PC-9 (cell line): ENCODE measurements at regions not wholly inside any gene's neighbourhood (a gene's known extent, or its start where the extent isn't known, plus 50 kb on each side); places are given as distances from the start of the nearest gene placed in this dataset.

Experiments
- BruUV-seq: library from RNA; stranded (reverse); fragments of 400-500 nt; replicated peaks from 2 replicates; lab custom pipeline; 2021; lab: Mats Ljungman, UMichigan
- CTCF ChIA-PET: fragments of 300-600 bp; sonication (Branson Sonifier 250); formaldehyde crosslinking; loops from one replicate; lab custom pipeline; 2022; ENCODE audit warnings: antibody characterized with exemption; lab: Charles Lee
- POLR2A ChIA-PET: fragments of 300-600 bp; sonication (Branson Sonifier 250); formaldehyde crosslinking; loops from one replicate; lab custom pipeline; 2022; ENCODE audit warnings: antibody characterized with exemption; ENCODE audit not compliant: unreplicated experiment; lab: Charles Lee
- DNase-seq, 2 experiments: peaks; one replicate each; pipeline versions ENCODE4 v3.0.0 to v3.0.0-alpha.2; 2015 to 2022; ENCODE audit warnings: mixed read lengths in 1 of 2
- H2AFZ ChIP-seq: fragments of 200-600 bp; sonication (generic); 2 replicates; pipeline ENCODE4 v1.8.1; 2017; ENCODE audit warnings: antibody characterized with exemption
- H3F3A ChIP-seq: fragments of 200-600 bp; sonication (generic); 2 replicates; pipeline ENCODE4 v1.8.1; 2017; ENCODE audit warnings: antibody characterized with exemption, mild to moderate bottlenecking, low read depth; ENCODE audit not compliant: insufficient read depth
- H3K27ac ChIP-seq: fragments of 200-600 bp; sonication (generic); 2 replicates; pipeline ENCODE4 v1.6.1; 2016; ENCODE audit warnings: mixed run types
- H3K27me3 ChIP-seq: fragments of 200-600 bp; sonication (generic); 2 replicates; pipeline ENCODE4 v1.6.1; 2016; ENCODE audit warnings: low read depth, mixed run types; ENCODE audit not compliant: insufficient read depth
- H3K36me3 ChIP-seq: fragments of 200-600 bp; sonication (generic); 2 replicates; pipeline ENCODE4 v1.6.1; 2016; ENCODE audit warnings: low read depth, mixed run types
- H3K4me1 ChIP-seq: fragments of 200-600 bp; sonication (generic); replicated peaks from 2 replicates; pipeline ENCODE4 v1.6.1; 2016; ENCODE audit warnings: mixed run types; ENCODE audit not compliant: insufficient read depth
- H3K4me2 ChIP-seq: fragments of 200-600 bp; sonication (generic); 2 replicates; pipeline ENCODE4 v1.6.1; 2017; ENCODE audit warnings: mixed run types
- H3K4me3 ChIP-seq: fragments of 200-600 bp; sonication (generic); 2 replicates; pipeline ENCODE4 v1.6.1; 2016; ENCODE audit warnings: mixed run types
- H3K79me2 ChIP-seq: fragments of 200-600 bp; sonication (generic); 2 replicates; pipeline ENCODE4 v1.6.1; 2017; ENCODE audit warnings: low read depth, mixed run types
- H3K9me2 ChIP-seq: fragments of 200-600 bp; sonication (generic); 2 replicates; pipeline ENCODE4 v1.8.1; 2017; ENCODE audit warnings: mild to moderate bottlenecking; ENCODE audit not compliant: insufficient read depth
- H3K9me3 ChIP-seq: fragments of 200-600 bp; sonication (generic); 2 replicates; pipeline ENCODE4 v1.8.1; 2016; ENCODE audit warnings: low read depth; ENCODE audit not compliant: insufficient read depth
- H4K20me1 ChIP-seq: fragments of 200-600 bp; sonication (generic); 2 replicates; pipeline ENCODE4 v1.8.1; 2017; ENCODE audit not compliant: insufficient read depth
- EZH2 ChIP-seq: fragments of 200-600 bp; sonication (generic); IDR thresholded peaks from 2 replicates; pipeline ENCODE4 v1.8.0; 2017; ENCODE audit warnings: antibody characterized with exemption, low read depth
- intact Hi-C: fragments of 100-400 bp; cut with micrococcal nuclease; formaldehyde crosslinking; loops from one replicate; pipeline ENCODE4 v1.10.0; 2022; ENCODE audit not compliant: unreplicated experiment
- TF ChIP-seq, protein P1 (sequence below): fragments of 200-600 bp; sonication (generic); conservative IDR thresholded peaks from 2 replicates; pipeline ENCODE4 v1.6.1; 2017; ENCODE audit warnings: mixed run types, antibody characterized with exemption, mild to moderate bottlenecking, moderate library complexity

DNA sequence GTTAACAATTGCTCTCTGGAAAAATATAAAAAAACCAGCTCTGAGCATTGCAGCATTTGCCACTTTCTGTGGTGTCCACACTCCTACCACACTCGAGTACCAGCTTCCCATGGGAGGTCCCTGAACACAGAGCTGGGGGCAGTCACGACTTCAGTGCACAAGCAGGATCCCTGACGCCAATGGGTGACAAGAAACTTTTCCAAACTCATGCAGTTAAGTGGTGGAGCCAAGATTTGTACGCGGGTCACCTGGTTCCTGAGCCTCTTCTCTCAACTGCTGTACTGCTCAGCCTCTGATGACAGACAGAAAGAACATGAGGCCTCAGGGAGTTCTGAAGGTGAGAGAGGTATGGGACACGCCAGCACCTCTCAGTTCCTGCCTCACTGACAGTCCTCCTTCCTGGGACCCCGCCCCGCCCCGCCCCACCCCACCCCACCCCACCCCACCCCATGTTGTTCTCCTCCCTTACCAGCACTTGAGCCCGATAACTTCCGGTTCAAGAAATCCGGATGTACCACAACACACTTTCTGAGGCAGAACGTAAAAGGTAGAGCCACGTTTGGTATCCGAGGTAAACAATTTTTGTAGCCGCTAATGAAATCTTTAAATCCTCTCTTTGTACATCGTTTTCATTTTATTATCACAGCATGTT is 287.6 kb downstream of the MYCN start:
- TF ChIP-seq, protein P1, sequence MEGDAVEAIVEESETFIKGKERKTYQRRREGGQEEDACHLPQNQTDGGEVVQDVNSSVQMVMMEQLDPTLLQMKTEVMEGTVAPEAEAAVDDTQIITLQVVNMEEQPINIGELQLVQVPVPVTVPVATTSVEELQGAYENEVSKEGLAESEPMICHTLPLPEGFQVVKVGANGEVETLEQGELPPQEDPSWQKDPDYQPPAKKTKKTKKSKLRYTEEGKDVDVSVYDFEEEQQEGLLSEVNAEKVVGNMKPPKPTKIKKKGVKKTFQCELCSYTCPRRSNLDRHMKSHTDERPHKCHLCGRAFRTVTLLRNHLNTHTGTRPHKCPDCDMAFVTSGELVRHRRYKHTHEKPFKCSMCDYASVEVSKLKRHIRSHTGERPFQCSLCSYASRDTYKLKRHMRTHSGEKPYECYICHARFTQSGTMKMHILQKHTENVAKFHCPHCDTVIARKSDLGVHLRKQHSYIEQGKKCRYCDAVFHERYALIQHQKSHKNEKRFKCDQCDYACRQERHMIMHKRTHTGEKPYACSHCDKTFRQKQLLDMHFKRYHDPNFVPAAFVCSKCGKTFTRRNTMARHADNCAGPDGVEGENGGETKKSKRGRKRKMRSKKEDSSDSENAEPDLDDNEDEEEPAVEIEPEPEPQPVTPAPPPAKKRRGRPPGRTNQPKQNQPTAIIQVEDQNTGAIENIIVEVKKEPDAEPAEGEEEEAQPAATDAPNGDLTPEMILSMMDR = no peak
- no peak for TF ChIP-seq EZH2
- H3K4me2 ChIP-seq = no peak overlapping the region
- H3K4me1 ChIP-seq = no peaks in the 10 kb centered on the region
- no peaks in the 10 kb centered on the region for H3K36me3 ChIP-seq
- peaks cover 34% of the 10 kb centered on the region for H3K27me3 ChIP-seq
- POLR2A ChIA-PET = no interaction called here
- no peaks in the 10 kb centered on the region for H3K79me2 ChIP-seq
- no TSS peak for BruUV-seq
- H3K9me2 ChIP-seq = no peaks in the 10 kb centered on the region
- no peak for DNase-seq
- H3K27ac ChIP-seq = no peak overlapping the region
- no peak overlapping the region for H3K4me3 ChIP-seq
- no peaks in the 10 kb centered on the region for H3K9me3 ChIP-seq
- no peaks in the 10 kb centered on the region for H4K20me1 ChIP-seq
- H3F3A ChIP-seq = no peaks in the 10 kb centered on the region
- intact Hi-C loops = no loop called here
- CTCF ChIA-PET = no interaction called here
- no peak overlapping the region for H2AFZ ChIP-seq

DNA sequence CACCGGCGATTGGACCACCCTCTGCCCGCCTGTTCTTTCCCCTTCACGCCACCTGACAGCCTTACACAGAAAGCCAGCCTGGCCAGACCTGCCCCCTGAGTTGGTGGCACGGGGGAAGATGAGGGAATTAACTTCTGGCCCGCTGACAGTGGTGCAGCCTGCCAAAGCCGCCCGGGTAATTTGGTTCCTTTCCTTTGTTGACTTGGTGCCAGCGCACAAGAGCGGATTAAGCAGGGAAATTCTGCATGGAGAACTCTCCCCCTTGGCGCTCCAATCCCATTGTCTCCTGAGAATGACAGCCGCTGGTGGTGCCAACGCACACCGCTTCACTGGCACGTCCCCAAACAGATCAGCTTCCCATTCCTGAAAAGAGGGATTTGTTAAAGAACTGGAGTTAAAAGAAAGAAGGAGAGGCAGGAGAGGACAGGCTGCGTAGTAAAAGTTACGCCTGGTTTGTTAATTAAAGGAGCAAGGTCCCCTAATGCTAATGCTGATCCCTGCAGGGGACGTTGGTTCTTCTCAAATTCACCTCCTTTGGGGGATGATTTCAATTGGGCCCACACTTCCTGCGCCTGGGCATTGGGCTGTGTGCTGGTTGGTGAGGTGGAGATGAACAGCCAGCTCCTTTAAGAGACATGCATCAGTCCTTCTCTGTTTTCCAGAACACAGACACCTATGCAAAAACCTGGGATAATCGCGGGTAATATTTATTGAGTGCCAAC is 286.8 kb downstream of the MYCN start:
- no peak overlapping the region for H3K27ac ChIP-seq
- no peaks in the 10 kb centered on the region for H3K4me1 ChIP-seq
- H3K27me3 ChIP-seq = peaks cover 42% of the 10 kb centered on the region
- CTCF ChIA-PET = no interaction called here
- H3K9me3 ChIP-seq = no peaks in the 10 kb centered on the region
- DNase-seq = no peak
- H3K4me2 ChIP-seq = no peak overlapping the region
- POLR2A ChIA-PET = no interaction called here
- intact Hi-C loops = no loop called here
- H3F3A ChIP-seq = no peaks in the 10 kb centered on the region
- H3K4me3 ChIP-seq = no peak overlapping the region
- H2AFZ ChIP-seq = no peak overlapping the region
- no TSS peak for BruUV-seq
- H3K79me2 ChIP-seq = no peaks in the 10 kb centered on the region
- no peak for TF ChIP-seq EZH2
- TF ChIP-seq, protein P1 = no peak
- H3K9me2 ChIP-seq = no peaks in the 10 kb centered on the region
- H4K20me1 ChIP-seq = no peaks in the 10 kb centered on the region
- H3K36me3 ChIP-seq = no peaks in the 10 kb centered on the region

DNA sequence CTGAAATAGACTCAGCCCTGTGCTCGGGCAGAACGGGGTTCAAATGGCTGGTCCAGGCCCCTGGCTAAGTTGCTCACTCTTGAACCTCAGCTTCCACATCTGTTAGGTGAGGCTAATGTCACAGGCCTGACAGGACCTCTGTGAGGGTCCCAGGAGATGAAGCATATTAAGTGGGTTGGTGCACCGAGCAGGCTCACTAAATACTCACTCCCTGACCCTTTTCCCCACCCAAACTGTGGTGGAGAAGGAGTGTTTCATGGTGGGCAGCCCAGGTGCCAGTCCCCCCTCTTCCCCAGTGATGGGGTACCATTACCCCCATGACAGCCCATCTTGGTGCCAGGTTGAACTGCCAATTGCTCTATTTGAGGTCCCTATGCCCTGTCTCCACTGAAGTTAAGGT is 286.0 kb downstream of the MYCN start:
- Histone ChIP-seq H3K79me2 (no peaks in the 10 kb centered on the region), H3K27ac (no peak overlapping the region), H3K36me3 (no peaks in the 10 kb centered on the region), H3F3A (no peaks in the 10 kb centered on the region), H3K4me3 (no peak overlapping the region), H3K9me3 (no peaks in the 10 kb centered on the region), H3K27me3 (peaks cover 49% of the 10 kb centered on the region), H4K20me1 (no peaks in the 10 kb centered on the region), H3K4me2 (no peak overlapping the region), H3K4me1 (no peaks in the 10 kb centered on the region), H3K9me2 (no peaks in the 10 kb centered on the region), H2AFZ (no peak overlapping the region)
- intact Hi-C loops = no loop called here
- ChIA-PET POLR2A (no interaction called here), CTCF (no interaction called here)
- TF ChIP-seq, protein P1 = no peak
- TF ChIP-seq EZH2 = no peak
- no TSS peak for BruUV-seq
- no peak for DNase-seq
